ENCODE measurements at regions not wholly inside any gene's neighbourhood (a gene's known extent, or its start where the extent isn't known, plus 50 kb on each side); places are given as distances from the start of the nearest gene placed in this dataset.
A peak's percentile ranks its signal among the peaks of the same experiment; 100 is the strongest.
"Not testable (repeated sequence)": the region's sequence is repeated elsewhere in the genome, so short reads cannot be mapped to it uniquely, and the experiment has no call there.

- no peak for DNase-seq (ENCODE audit: low read depth)
Observed at GRCh38 chr2:12879649-12880048, 162.9 kb downstream of the TRIB2 start.

GRCh38 chr2:12881952-12882351 is 165.2 kb downstream of the TRIB2 start:
- DNase-seq (ENCODE audit: low read depth) = peak; percentile 17

GRCh38 chr2:12882393-12882792 is 165.7 kb downstream of the TRIB2 start:
- DNase-seq (ENCODE audit: low read depth) = no peak

- peak; percentile 49 for DNase-seq (ENCODE audit: low read depth)
Observed at GRCh38 chr2:12883906-12884305, 167.2 kb downstream of the TRIB2 start.

- peak; percentile 86 for DNase-seq (ENCODE audit: low read depth)
Observed at GRCh38 chr2:12884713-12885282, 168.1 kb downstream of the TRIB2 start.

GRCh38 chr2:12890066-12890465 is 173.3 kb downstream of the TRIB2 start:
- no peak for DNase-seq (ENCODE audit: low read depth)

- no peak for DNase-seq (ENCODE audit: low read depth)
Observed at GRCh38 chr2:12890481-12890991, 173.8 kb downstream of the TRIB2 start.

GRCh38 chr2:12895017-12895416 is 178.3 kb downstream of the TRIB2 start:
- no peak for DNase-seq (ENCODE audit: low read depth)

- DNase-seq (ENCODE audit: low read depth) = no peak
Observed at GRCh38 chr2:12896318-12896982, 179.7 kb downstream of the TRIB2 start.

- DNase-seq (ENCODE audit: low read depth) = no peak
Observed at GRCh38 chr2:12897181-12897580, 180.4 kb downstream of the TRIB2 start.

- no peak for DNase-seq (ENCODE audit: low read depth)
Observed at GRCh38 chr2:12903272-12903671, 186.5 kb downstream of the TRIB2 start.

- no peak for DNase-seq (ENCODE audit: low read depth)
Observed at GRCh38 chr2:12910431-12910830, 193.7 kb downstream of the TRIB2 start.

GRCh38 chr2:12915787-12916186 is 199.1 kb downstream of the TRIB2 start:
- peak; percentile 27 for DNase-seq (ENCODE audit: low read depth)

GRCh38 chr2:12918138-12918834 is 201.6 kb downstream of the TRIB2 start:
- DNase-seq (ENCODE audit: low read depth) = no peak

GRCh38 chr2:12918835-12919445 is 202.2 kb downstream of the TRIB2 start:
- DNase-seq (ENCODE audit: low read depth) = no peak

- DNase-seq (ENCODE audit: low read depth) = no peak
Observed at GRCh38 chr2:12921321-12921720, 204.6 kb downstream of the TRIB2 start.

GRCh38 chr2:12923907-12924610 is 207.3 kb downstream of the TRIB2 start:
- DNase-seq (ENCODE audit: low read depth) = peak; percentile 64

- DNase-seq (ENCODE audit: low read depth) = not testable (repeated sequence)
Observed at GRCh38 chr2:12926641-12927040, 209.9 kb downstream of the TRIB2 start.

- DNase-seq (ENCODE audit: low read depth) = peak; percentile 91
Observed at GRCh38 chr2:12928197-12928774, 211.6 kb downstream of the TRIB2 start.

- peak; percentile 34 for DNase-seq (ENCODE audit: low read depth)
Observed at GRCh38 chr2:12928775-12929401, 212.2 kb downstream of the TRIB2 start.

GRCh38 chr2:12929758-12930157 is 213.0 kb downstream of the TRIB2 start:
- peak; percentile 58 for DNase-seq (ENCODE audit: low read depth)

All from ELR (cell line).